Coronary artery (tissue), 2 donors: ENCODE measurements at regions not wholly inside any gene's neighbourhood (a gene's known extent, or its start where the extent isn't known, plus 50 kb on each side); places are given as distances from the start of the nearest gene placed in this dataset.

Experiments used
- DNase-seq: peaks from one replicate; pipeline ENCODE4 v3.0.0-alpha.2; 2017; ENCODE audit warnings: low spot score
- H3K27ac ChIP-seq, 2 donors: fragments of 200-600 bp; sonication (generic); one replicate each; pipeline ENCODE4 v1.5.1; 2016 to 2019
- H3K4me3 ChIP-seq: fragments of 200-600 bp; sonication (generic); 2 replicates; pipeline ENCODE4 v1.5.1; 2016; ENCODE audit warnings: mild to moderate bottlenecking, moderate library complexity
- CTCF ChIP-seq: fragments of 200-600 bp; sonication (generic); IDR thresholded peaks from one replicate; pipeline ENCODE4 v1.5.1; 2019; ENCODE audit warnings: antibody characterized with exemption

DNA sequence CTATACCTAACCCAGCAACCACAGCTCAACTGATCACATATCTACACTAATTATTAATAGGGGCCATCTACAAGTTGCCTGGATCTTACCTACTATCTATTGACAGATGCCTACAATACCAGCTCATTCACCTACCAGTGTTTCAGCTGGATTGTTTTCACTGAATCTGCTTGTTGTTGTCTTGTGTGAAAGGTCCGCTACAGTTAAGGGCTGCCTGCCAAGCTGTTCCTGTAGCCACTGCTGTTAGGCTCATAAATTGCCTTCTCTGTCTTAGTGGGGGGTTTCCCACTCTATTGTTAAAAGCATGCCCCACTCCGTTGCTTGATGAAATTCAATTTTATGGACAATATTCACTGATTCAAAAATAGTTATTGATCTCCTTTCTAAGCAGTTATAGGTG is 199.7 kb upstream of the TMPRSS15 start:
- no peak for DNase-seq
- no peak for TF ChIP-seq CTCF
- H3K27ac ChIP-seq: no peak overlapping the region
- H3K4me3 ChIP-seq: no peak overlapping the region

GRCh38 chr21:18603980-18604379 is 200.4 kb upstream of the TMPRSS15 start:
- DNase-seq: no peak
- no peak overlapping the region for H3K4me3 ChIP-seq
- TF ChIP-seq CTCF: no peak
- H3K27ac ChIP-seq: no peak overlapping the region

GRCh38 chr21:18608226-18608625 is 204.6 kb upstream of the TMPRSS15 start:
- TF ChIP-seq CTCF: no peak
- DNase-seq: no peak
- H3K27ac ChIP-seq: no peak overlapping the region
- no peak overlapping the region for H3K4me3 ChIP-seq

DNA sequence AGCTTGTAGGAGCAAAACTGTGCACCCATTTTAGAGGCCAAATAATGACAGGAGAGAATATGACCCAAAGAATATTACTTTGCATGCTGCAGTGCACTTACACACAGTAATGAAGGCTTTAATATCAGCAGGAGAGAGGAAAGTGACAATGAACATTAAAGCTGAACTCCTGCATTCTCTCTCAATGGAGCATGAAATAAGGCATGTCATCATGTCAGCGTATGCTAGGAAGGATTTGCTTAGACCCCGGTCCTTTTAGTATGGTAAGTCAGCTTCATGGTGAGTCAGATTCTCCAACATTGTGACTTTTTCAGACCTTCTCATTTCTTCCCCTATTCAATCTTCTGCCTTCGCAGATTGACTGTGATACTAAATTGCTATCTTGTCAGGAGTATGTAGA is 210.7 kb upstream of the TMPRSS15 start:
- H3K4me3 ChIP-seq: no peak overlapping the region

GRCh38 chr21:18617291-18617690 is 213.7 kb upstream of the TMPRSS15 start:
- TF ChIP-seq CTCF: no peak
- no peak for DNase-seq
- no peak overlapping the region for H3K4me3 ChIP-seq
- H3K27ac ChIP-seq: no peak overlapping the region

More for the DNA sequence above, 210.7 kb upstream of the TMPRSS15 start:
- no peak for TF ChIP-seq CTCF
- H3K27ac ChIP-seq: no peak overlapping the region
- DNase-seq: no peak

DNA sequence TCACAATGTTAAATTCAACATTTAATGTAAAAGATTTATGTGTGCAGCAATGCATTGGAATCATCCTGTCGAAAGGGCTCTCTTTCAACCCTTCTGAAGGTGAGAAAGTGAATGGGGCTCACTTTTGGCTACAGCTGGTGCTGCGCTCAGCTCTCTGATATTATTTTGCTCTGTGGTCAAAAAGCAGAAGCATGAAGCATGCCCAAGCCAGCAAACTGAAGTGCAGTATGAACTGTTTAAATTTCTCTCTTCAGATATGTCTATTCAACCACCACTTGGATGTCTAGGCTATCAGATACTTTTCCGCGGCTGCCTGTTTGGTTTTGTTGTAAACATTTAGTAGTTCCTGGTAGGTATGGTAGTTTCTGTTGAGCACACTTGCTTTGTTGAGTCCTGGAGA is 216.9 kb upstream of the TMPRSS15 start:
- DNase-seq: no peak
- no peak overlapping the region for H3K4me3 ChIP-seq
- H3K27ac ChIP-seq: no peak overlapping the region
- no peak for TF ChIP-seq CTCF

GRCh38 chr21:18622383-18622782 is 218.8 kb upstream of the TMPRSS15 start:
- TF ChIP-seq CTCF: no peak
- Histone ChIP-seq H3K27ac (no peak overlapping the region), H3K4me3 (no peak overlapping the region)
- DNase-seq: no peak
